ENCODE measurements at regions not wholly inside any gene's neighbourhood (a gene's known extent, or its start where the extent isn't known, plus 50 kb on each side); places are given as distances from the start of the nearest gene placed in this dataset.

- TF ChIP-seq EZH2 (optimal IDR thresholded peaks at IDR 0.05; ENCODE audit: low read depth, low read length) (no peak), EZH2phosphoT487 (IDR thresholded peaks at IDR 0.05; ENCODE audit: low read length) (no peak), CTCF (IDR thresholded peaks at IDR 0.05; ENCODE audit: low read length) (no peak)
These were observed 726.4 kb upstream of the TYRP1 start for GRCh38 chr9:11966786-11967185.

GRCh38 chr9:11968631-11969030 is 724.6 kb upstream of the TYRP1 start:
- Histone ChIP-seq H3K79me2 (ENCODE audit: low read length) (no peaks in the 10 kb centered on the region), H3K36me3 (replicated peaks; ENCODE audit: insufficient read depth, low read length) (no peaks in the 10 kb centered on the region), H3K4me1 (ENCODE audit: low read length) (no peaks in the 10 kb centered on the region), H3F3A (ENCODE audit: insufficient read depth, low read length) (no peaks in the 10 kb centered on the region), H3K9me2 (replicated peaks; ENCODE audit: insufficient read depth, low read length) (no peaks in the 10 kb centered on the region), H3K27me3 (replicated peaks; ENCODE audit: insufficient read depth, low read length) (no peaks in the 10 kb centered on the region), H3K4me2 (ENCODE audit: low read depth, low read length) (no peak overlapping the region), H3K9me3 (replicated peaks; ENCODE audit: insufficient read depth, low read length) (no peaks in the 10 kb centered on the region), H4K20me1 (ENCODE audit: insufficient read depth, low read length) (no peaks in the 10 kb centered on the region), H2AFZ (ENCODE audit: low read length) (no peak overlapping the region), H3K4me3 (ENCODE audit: low read length) (no peak overlapping the region), H3K27ac (ENCODE audit: low read length) (no peak overlapping the region), H3K9ac (ENCODE audit: low read length) (no peak overlapping the region)
- TF ChIP-seq CTCF (IDR thresholded peaks at IDR 0.05; ENCODE audit: low read length): no peak
- no peak for TF ChIP-seq EZH2 (optimal IDR thresholded peaks at IDR 0.05; ENCODE audit: low read depth, low read length)
- no peak for TF ChIP-seq EZH2phosphoT487 (IDR thresholded peaks at IDR 0.05; ENCODE audit: low read length)
- DNase-seq: no peak

More at GRCh38 chr9:11966786-11967185, 726.4 kb upstream of the TYRP1 start:
- no peaks in the 10 kb centered on the region for H3K27me3 ChIP-seq (replicated peaks; ENCODE audit: insufficient read depth, low read length)
- H3K36me3 ChIP-seq (replicated peaks; ENCODE audit: insufficient read depth, low read length): no peaks in the 10 kb centered on the region
- no peaks in the 10 kb centered on the region for H3K9me2 ChIP-seq (replicated peaks; ENCODE audit: insufficient read depth, low read length)
- H2AFZ ChIP-seq (ENCODE audit: low read length): no peak overlapping the region
- H3K4me1 ChIP-seq (ENCODE audit: low read length): no peaks in the 10 kb centered on the region
- no peak overlapping the region for H3K9ac ChIP-seq (ENCODE audit: low read length)
- no peaks in the 10 kb centered on the region for H3K9me3 ChIP-seq (replicated peaks; ENCODE audit: insufficient read depth, low read length)
- H3K4me2 ChIP-seq (ENCODE audit: low read depth, low read length): no peak overlapping the region
- no peaks in the 10 kb centered on the region for H4K20me1 ChIP-seq (ENCODE audit: insufficient read depth, low read length)
- no peaks in the 10 kb centered on the region for H3F3A ChIP-seq (ENCODE audit: insufficient read depth, low read length)
- H3K4me3 ChIP-seq (ENCODE audit: low read length): no peak overlapping the region
- H3K79me2 ChIP-seq (ENCODE audit: low read length): no peaks in the 10 kb centered on the region
- H3K27ac ChIP-seq (ENCODE audit: low read length): no peak overlapping the region
- DNase-seq: no peak

- no peak overlapping the region for H3K9ac ChIP-seq (ENCODE audit: low read length)
- no peak for TF ChIP-seq CTCF (IDR thresholded peaks at IDR 0.05; ENCODE audit: low read length)
- no peak for TF ChIP-seq EZH2phosphoT487 (IDR thresholded peaks at IDR 0.05; ENCODE audit: low read length)
- H3K9me3 ChIP-seq (replicated peaks; ENCODE audit: insufficient read depth, low read length): no peaks in the 10 kb centered on the region
- H3K4me1 ChIP-seq (ENCODE audit: low read length): no peaks in the 10 kb centered on the region
- no peak overlapping the region for H2AFZ ChIP-seq (ENCODE audit: low read length)
- no peaks in the 10 kb centered on the region for H3K9me2 ChIP-seq (replicated peaks; ENCODE audit: insufficient read depth, low read length)
- H3F3A ChIP-seq (ENCODE audit: insufficient read depth, low read length): no peaks in the 10 kb centered on the region
- H4K20me1 ChIP-seq (ENCODE audit: insufficient read depth, low read length): no peaks in the 10 kb centered on the region
- no peak for DNase-seq
- H3K27ac ChIP-seq (ENCODE audit: low read length): no peak overlapping the region
- H3K79me2 ChIP-seq (ENCODE audit: low read length): no peaks in the 10 kb centered on the region
- H3K4me3 ChIP-seq (ENCODE audit: low read length): no peak overlapping the region
- H3K27me3 ChIP-seq (replicated peaks; ENCODE audit: insufficient read depth, low read length): no peaks in the 10 kb centered on the region
- H3K36me3 ChIP-seq (replicated peaks; ENCODE audit: insufficient read depth, low read length): no peaks in the 10 kb centered on the region
- H3K4me2 ChIP-seq (ENCODE audit: low read depth, low read length): no peak overlapping the region
These were observed 720.2 kb upstream of the TYRP1 start for GRCh38 chr9:11973011-11973410.

Measured in MM.1S (cell line).